SIG-M5 treated with dmso at 0.1 percent for 504 hours (cell line): ENCODE measurements at regions not wholly inside any gene's neighbourhood (a gene's known extent, or its start where the extent isn't known, plus 50 kb on each side); places are given as distances from the start of the nearest gene placed in this dataset.
"Not testable (repeated sequence)": the region's sequence is repeated elsewhere in the genome, so short reads cannot be mapped to it uniquely, and the experiment has no call there.

Source experiments
- DNase-seq: peaks from one replicate; lab custom pipeline; 2025; ENCODE audit not compliant: unreplicated experiment; lab: John Stamatoyannopoulos, UW

DNA sequence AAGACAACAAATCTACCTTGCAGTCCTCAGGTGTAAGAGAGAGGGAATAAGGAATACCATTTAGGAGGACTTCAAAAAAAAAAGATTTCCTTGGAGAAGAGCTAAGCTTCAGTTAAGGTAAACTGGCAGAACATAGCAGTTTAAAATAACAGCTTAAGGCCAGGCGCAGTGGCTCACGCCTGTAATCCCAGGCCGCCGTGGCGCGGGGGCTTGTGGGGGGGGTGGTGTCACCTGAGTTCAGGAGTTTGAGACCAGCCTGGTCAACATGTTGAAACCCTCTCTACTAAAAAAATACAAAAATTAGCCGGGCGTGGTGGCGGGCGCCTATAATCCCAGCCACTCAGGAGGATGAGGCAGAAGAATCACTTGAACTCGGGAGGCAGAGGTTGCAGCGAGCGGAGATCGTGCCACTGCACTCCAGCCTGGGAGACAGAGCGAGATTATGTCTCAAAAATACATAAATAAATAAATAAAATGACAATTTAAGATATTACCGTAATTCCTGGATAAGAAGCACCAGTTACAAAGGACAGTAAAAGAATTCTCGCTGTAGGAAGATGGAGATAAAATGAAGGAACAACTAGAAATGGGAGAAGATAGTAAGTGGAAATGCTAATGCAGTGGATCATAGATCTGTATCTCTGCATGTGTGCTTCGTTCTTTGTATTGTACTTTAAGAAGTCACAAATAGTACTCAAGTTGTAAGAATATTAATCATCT lies 1140.2 kb downstream of the NCAM2 start:
- DNase-seq = no peak

DNA sequence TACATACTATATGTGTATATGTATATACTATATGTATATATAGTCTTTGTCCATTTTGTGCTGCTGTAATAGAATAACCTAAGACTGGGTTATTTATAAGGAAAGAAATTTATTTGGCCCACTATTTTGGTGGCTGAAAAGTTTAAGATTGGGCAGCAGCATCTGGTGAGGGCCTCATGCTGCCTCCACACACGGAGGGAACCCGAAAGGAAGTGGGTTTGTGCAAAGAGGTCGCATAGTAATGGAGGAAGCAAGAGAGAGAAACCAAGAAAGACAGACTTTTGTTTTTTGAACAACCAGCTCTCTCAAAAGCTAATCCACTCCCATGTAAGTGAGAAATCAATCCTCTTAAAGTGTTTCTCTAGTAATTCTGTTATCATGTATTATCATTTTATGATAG lies 1147.3 kb downstream of the NCAM2 start:
- no peak for DNase-seq

DNA sequence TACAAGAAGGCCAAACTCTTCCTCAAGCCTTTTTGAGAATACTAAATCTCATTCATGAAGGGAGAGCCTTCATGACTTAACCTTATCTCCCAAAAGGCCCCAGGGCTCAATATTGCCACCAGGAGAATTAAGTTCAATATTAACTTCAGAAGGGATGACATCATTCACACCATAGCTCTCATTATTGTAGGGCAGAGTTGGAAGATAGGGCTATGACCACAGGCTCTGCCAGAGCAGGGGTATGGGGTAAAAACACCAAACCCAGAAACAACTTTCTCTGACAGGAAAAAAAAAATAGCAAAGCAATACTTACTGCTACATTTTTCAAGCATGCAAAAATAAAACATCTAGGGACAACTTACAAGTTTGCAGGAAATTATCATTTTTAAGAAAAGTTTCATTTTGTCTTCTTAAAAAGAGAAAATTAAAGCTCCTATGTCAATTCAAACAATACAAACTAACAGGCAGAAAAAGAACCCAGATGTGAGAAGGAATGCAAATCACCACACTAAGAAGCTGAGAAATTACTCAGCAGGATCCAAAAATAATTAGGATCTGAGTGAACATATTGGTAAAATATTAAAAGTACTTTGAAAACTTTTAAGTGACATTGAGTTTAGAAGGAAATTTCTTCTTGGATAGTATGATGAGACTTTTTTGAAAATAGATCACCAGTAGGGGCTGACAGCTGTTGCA lies 1156.5 kb downstream of the NCAM2 start:
- DNase-seq = no peak

DNA sequence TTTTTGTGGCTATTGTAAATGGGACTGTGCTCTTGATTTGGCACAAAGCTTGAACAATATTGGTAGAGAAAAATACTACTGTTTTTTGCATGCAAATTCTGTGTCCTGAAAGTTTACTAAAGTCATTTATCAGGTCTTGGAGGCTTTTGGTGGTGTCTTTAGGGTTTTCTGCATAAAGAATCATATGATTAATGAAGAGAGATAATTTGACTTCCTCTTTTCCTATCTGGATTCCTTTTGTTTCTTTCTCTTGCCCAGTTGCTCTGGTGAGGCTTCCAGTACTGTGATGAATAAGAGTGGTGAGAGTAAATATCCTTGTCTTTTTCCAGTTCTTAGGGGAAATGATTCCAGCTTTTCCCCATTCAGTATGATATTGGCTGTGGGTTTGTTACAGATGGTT lies 1166.7 kb downstream of the NCAM2 start:
- DNase-seq = peak; percentile 12

DNA sequence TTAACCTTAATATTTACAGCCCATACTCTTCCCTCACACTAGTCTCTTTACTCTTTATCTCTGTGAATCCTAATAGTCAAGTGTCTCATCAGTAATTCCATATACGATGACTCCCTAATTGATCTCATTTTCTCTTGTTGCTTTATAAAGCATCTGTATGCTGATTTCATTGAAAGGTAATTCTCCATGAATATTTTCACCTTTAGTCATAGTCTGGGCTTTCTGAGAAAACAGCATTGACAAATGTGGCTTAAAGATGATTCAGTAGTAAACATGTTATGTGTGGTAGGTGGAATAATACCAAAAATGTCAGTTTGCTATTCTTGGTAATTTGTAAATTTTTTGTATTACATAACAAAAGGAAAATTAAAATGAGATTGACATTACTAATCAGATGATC lies 1176.5 kb downstream of the NCAM2 start:
- DNase-seq = no peak

DNA sequence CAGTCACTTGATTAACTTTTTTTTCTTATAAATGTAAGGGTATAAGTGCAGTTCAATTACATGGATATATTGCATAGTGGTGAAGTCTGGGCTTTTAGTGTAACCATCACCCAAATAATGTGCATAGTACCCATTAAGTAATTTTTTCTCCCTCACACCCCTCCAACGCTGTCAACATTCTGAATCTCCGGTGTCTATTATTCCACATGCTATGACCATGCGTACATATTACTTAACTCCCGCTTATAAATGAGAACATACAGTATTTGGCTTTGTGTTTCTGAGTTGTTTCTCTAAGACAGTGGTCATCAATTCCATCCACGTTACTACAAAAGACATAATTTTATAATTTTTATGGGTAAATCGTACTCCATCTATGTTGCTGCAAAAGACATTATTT lies 1191.1 kb downstream of the NCAM2 start:
- DNase-seq = no peak

DNA sequence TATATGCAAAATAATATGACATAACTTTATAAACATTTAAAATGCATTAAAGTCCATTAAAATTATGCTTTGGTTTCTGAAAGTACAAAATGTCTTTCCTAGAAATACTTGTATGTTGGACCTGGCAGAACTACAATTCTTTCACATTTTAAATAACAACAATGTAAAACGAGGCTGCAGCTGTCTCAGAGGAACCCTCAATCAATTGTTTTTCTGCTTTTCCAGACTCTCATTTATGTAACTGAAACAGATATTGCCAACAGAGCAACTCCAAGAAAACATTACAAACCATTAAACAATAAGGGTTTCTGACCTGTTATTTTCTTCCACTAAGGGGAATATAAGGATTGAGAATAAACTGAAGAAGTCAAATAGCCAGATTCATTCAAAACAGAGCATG lies 1193.4 kb downstream of the NCAM2 start:
- DNase-seq = no peak

DNA sequence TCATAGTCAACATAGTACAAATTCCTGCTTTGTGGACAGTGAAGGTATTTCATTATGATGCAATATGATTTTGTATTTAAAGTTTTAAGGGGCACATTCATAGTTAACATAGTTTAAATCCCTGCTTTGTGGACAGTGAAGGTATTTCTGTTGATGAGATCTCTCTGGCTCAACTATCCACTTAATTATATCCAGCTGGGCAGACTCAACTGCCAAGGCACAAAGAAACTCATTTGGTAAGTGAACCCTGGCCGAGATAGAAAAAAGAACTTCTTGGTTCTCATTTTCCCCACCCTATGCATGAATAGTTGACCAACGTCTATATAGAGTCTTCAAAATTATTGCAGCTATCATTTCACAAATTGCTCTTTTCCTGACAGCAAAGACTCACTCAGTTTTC lies 1194.6 kb downstream of the NCAM2 start:
- no peak for DNase-seq

DNA sequence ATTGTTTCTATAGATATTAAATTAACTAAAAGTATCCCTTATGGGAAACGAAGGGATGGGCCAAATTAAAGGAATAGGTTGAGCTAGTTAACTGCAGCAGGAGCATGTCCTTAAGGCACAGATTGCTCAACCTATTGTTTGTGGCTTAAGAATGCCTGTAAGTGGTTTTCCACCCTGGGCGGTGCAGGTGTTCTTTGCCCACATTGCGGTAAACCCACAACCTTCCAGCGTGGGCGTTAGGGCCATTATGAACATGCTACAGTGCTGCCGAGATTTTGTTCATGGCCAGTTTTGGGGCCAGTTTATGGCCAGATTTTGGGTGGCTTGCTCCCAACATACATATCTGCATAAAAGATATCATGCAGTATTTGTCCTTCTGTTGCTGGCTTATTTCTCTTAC lies 1196.8 kb downstream of the NCAM2 start:
- not testable (repeated sequence) for DNase-seq

DNA sequence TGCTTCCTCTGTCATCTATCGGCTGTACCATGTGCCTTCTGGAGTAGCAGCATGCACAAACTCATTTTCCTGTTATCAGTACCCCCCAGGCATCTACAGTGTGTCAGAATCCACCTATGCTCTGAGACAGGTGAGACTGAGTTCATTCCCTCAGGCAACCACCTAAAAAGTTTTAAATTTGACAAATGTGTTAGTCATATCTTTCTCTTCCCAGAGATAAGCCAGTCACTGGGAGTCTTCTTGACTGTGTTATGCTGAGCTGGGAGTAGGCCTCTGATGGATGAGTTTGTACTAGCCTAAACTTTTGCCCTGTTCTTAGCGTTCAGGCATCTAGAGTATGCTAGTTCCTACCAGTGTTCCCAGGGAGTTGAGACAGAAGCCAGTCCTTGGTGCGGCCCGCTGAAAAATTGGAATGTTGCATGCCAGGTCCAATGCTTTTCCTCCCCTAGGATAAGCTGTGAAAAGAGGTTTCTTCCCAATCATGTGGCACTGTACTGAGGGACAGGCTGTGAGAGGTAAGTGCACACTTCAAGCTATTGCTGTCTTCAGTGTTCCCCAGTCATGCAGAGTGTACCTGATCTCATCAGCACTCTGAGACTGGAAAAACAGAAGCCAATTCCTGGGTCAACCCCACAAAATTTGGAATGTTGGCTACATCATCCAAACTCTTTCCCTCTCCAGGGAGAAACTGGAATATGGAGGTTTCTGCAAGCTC lies 1202.3 kb downstream of the NCAM2 start:
- DNase-seq = no peak

DNA sequence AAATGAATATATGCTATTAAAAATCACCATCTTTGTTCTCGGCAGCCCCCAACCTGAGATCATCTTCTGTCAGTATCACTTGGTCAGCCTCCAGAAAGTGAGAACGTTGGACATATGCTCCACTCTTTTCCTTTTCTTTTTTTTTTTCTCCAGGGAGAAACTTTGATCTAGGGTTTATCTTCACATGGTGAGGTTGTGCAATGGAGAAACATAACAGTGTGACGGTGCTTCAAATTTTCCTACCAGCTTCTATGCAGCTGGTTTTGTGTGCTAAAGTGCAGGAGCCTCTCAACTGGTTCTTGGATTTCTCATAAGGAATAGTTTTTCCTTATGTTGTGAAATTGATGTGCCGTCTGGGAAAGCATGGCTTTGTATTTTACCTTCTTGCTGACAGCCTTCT lies 1202.9 kb downstream of the NCAM2 start:
- DNase-seq = no peak

DNA sequence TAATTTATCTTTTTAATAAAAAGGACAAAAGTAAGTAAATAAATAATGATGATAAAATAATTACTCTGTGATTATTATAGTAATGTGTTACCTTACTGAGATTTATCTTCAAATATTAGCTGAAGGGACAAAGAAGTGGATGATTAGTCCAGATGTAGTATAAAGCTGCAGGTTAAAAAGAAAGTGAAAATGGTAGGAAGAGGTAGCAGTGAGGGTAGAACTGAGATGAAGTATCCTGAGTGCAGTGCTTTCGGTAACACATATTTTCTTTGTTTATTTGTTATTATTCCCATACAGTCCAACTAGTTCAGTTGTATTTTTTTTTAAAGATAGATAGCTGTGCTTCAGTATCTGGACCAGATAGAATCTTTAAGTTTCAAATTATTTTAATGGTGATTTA lies 1203.5 kb downstream of the NCAM2 start:
- no peak for DNase-seq

DNA sequence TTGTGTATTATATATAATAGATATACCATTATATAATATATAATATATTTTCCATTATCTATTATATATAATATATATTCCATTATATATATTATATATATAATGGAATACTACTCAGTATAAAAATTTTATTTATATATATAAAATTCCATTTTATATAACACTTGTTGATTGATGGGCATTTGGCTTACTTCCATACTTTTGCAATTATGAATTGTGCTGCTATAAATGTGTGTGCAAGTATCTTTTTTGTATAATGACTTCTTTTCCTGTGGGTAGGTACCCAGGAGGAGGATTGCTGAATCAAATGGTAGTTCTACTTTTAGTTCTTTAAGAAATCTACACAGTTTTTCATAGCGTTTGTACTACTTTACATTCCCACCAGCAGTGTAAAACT lies 1211.1 kb downstream of the NCAM2 start:
- no peak for DNase-seq

DNA sequence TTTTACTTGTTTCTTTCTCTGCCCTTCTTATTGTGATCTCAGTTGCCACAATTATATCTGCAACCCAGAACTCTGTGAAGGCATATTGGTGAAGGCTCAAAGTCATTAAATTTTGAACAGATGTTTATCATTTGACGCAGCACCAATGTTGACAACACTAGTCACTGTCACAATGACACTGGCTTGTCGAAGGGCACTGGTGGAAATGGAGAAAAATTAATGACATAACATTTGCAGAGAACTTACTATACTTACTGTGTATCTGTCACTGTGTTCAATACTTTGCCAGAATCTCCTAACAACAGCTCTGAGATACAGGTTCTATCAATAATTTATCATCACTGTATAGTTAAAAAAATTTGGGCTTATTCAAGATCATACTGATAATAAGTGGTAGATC lies 1213.7 kb downstream of the NCAM2 start:
- DNase-seq = no peak

DNA sequence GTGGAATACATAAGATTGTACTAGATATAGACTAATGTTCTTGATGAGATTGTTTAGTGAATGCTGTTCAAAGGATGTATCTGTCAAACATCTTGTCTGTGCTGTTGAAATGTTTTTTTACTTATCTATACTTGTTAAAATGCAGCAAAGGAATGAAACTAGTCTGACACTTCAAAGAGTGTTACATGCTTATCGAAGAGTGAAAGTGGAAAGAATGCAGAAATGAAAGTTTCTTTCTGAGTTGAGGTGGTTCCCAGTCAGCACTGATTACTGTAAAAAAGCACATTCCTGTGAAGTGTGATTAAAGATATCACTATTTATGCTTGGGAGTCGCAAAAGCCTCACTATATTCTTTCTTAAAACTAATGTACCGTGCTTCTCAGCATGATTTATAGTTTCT lies 1225.2 kb downstream of the NCAM2 start:
- DNase-seq = no peak

DNA sequence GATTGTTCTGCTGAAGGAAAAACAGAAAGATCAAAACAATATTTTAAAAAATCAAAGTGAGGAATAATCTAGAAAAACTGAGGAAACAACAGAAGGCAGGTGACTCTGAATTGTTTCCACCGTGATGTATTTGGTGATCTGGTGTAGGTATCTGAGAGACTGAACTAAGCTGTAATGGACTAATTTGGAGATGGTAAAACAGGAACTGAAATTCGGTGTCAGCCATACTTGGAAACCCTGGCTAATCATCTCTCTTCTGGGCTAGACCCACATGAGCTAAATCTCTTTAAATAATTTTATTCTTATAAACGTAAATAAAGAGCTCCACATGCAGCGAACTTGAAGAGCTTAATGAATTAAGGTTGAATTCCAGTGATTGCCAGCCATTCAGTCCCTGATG lies 1226.1 kb downstream of the NCAM2 start:
- DNase-seq = no peak

DNA sequence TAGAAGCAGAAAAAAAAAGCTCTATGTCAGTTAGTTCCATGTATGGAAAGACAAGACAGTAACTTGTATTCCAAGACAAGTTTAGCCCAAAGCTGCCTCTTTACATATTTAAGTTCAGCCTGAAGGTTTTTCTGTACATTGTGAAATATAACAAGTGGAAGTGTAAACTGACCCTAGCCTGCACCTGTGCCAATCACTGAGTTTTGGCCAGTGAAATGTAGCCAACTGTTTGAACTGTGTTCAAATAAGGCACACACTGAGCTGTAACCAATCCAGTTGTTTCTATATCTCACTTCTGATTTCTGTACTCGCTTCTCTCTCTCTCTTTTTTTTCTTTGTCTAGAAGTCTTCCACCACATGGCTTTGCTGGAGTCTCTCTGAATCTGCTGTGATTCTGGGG lies 1227.1 kb downstream of the NCAM2 start:
- DNase-seq = no peak

DNA sequence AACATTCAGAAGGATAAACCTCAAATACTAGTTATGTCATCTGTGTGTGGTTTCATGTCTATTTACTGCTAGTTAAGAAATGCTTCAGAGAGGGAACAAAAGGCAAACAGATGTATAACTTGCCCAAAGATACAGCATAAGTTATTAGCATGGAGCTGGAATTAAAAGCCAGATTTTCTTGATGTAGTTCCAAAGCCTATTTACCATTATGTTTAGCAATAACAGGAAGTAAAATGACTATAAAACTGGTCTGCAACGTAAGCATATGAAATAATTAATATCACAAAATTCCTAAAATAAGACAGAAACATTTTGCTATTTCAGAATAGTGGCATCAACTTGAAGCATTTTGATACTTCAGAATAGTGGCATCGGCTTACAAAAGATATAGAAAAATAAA lies 1232.8 kb downstream of the NCAM2 start:
- DNase-seq = no peak

DNA sequence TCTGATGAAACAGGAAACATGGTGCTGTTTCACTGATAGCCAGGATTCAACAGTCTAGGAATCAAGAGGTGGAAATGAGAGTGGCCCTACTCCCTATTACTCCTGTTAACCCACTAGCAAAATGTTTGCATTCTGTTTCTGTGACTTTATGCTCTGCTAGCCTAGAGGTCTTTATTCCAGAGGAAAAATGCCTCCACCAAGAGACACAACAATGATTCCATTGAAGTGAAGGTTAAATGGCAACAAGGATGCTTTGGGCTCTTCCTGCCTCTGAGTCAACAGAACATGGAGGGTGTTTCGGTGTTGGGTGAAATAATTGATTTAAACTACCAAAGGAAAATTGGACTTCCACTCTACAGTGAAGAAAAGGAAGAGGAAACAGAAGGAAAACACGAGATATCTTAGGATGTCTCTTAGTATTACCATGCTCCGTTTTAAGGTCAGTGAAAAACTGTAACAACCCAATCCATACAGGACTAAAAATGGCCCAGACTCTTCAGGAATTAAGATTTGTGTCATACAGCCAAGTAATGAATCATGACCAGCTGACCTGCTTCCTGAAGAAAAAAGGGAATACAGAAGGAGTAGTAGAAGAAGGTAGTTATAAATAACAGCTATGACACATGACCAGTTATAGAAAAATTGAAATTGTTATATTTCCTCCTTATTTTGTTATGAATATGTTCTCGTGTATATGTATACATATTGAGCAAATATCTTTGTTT lies 1237.8 kb downstream of the NCAM2 start:
- DNase-seq = no peak

DNA sequence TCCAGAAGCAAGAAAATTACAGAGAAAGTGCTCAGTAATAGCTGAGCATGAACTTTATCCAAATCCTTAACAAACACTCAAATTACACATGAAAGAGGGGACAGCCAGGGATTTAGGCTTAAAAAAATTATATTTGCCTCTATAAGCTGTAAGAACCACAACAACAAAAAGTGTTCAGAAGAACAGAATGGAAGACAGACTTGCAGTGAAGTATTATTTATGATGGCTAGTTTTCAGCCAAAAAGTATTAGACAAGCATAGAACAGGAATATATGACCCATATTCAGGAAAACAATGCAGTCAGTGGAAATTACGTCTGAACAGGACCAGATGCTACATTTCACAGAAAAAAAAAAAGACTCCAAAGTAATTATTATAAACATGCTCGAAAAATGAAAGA lies 1246.3 kb downstream of the NCAM2 start:
- DNase-seq = no peak

DNA sequence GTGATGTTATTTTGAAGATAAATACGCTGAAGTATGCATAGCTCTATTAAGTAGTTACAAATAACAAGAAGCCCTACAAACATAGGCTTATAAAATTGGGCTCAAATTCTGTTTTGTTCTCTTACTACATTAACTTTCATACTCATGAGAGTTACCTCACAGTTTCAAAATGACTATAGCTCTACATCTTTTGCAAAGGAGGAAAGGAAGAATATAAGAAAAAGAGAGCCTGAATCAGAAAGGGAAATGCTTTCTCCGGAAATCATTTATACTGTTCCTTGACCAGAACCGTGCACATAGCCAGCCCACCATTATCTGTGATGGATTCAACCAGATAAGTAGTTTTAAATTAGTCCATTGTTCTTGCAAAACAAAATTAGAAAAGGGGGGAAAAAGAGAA lies 1252.1 kb downstream of the NCAM2 start:
- no peak for DNase-seq

DNA sequence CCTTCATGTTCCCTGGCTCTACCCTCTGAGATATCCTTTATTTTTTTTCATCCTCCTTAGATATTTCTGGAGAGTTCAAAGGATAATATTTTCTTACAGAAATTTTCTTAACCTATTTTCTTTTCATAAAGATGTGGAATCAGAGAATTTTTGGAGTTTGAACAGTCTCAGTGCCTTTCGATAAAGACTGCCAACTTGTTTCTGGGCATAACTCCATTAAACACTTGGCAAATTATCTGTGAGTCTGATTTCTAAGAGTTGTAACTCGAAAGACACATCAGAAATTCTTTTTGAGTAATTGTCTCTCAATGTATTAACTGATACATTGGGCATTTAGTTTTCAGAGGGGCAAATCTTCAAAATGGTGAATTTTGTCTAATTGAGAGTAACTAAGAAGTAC lies 1255.6 kb downstream of the NCAM2 start:
- DNase-seq = no peak
